Coronary artery (tissue), 2 donors: ENCODE measurements at regions not wholly inside any gene's neighbourhood (a gene's known extent, or its start where the extent isn't known, plus 50 kb on each side); places are given as distances from the start of the nearest gene placed in this dataset.

ENCODE experiments used
- DNase-seq: peaks from one replicate; pipeline ENCODE4 v3.0.0-alpha.2; 2017; ENCODE audit warnings: low spot score
- H3K27ac ChIP-seq, 2 donors: fragments of 200-600 bp; sonication (generic); one replicate each; pipeline ENCODE4 v1.5.1; 2016 to 2019
- H3K4me3 ChIP-seq: fragments of 200-600 bp; sonication (generic); 2 replicates; pipeline ENCODE4 v1.5.1; 2016; ENCODE audit warnings: mild to moderate bottlenecking, moderate library complexity
- CTCF ChIP-seq: fragments of 200-600 bp; sonication (generic); IDR thresholded peaks from one replicate; pipeline ENCODE4 v1.5.1; 2019; ENCODE audit warnings: antibody characterized with exemption

DNA sequence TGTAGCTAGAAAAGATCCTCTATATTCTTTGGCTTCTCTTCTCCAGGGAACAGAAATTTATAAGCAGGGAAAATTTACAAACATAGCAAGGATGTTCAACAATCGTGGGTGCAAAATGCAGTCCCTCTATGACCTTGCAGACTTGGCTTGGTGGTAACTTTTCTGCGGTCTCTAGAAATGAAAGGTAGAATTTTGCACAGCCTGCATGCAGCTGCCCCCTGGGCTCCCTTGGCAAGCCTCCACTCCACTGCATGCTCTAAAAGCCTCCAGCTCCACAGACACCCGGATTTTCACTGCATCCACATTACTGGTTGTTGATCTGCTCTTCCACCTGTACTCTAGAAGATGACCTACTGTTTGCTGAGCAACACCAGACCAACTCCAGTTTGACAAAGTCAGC lies 236.5 kb upstream of the EYS start:
- DNase-seq = no peak
- TF ChIP-seq CTCF = no peak
- Histone ChIP-seq H3K27ac (no peak overlapping the region), H3K4me3 (no peak overlapping the region)

DNA sequence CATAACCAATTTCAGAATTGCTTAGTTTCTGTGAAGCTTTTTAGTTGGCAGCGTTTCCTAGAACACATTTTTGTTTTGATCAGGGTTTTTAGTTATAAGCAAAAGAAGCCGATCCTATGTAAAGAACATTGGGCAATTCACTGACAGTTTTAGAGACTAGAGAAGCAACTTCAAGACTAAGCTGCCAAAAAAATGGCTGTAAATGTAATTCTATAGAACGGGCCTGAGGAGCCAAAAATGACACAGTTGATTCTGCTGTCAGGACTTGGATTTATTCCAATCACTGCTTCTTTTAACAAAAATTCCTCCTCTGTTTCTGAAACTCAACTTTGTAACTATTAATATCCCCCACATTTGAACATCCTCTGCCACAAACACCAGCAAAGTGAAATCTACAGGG lies 236.0 kb upstream of the EYS start:
- no peak overlapping the region for H3K27ac ChIP-seq
- no peak overlapping the region for H3K4me3 ChIP-seq
- no peak for DNase-seq
- TF ChIP-seq CTCF = no peak

- TF ChIP-seq CTCF = no peak
- Histone ChIP-seq H3K4me3 (no peak overlapping the region), H3K27ac (no peak overlapping the region)
- DNase-seq = no peak
Measured at GRCh38 chr6:65938000-65938399, 231.0 kb upstream of the EYS start.

- Histone ChIP-seq H3K4me3 (no peak overlapping the region), H3K27ac (no peak overlapping the region)
- no peak for DNase-seq
- no peak for TF ChIP-seq CTCF
Measured at GRCh38 chr6:65935412-65935811, 228.4 kb upstream of the EYS start.

DNA sequence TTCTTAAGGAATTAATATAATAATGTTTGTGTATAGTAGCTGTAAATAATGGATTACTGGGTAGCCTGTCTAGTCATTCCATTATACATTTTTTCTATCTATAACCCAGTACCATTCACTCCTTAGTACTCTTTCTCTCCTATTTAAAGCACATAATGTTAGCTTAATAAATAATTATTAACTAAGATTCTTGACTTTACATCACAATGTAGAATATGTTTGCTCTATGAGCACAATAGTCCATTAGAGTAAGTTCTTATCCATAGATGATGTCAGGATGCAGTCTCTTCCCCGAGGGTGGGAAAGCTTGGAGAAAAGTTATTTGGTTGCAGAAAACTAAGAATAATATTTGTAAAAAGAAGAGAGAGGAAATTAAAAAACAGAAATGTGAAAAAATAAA lies 226.4 kb upstream of the EYS start:
- Histone ChIP-seq H3K27ac (no peak overlapping the region), H3K4me3 (no peak overlapping the region)
- no peak for DNase-seq
- TF ChIP-seq CTCF = no peak

- H3K4me3 ChIP-seq = no peak overlapping the region
- H3K27ac ChIP-seq = no peak overlapping the region
- TF ChIP-seq CTCF = no peak
- DNase-seq = no peak
Measured at GRCh38 chr6:65927141-65927540, 220.1 kb upstream of the EYS start.

- no peak for TF ChIP-seq CTCF
- no peak for DNase-seq
Measured at GRCh38 chr6:65924411-65924810, 217.4 kb upstream of the EYS start.

More at GRCh38 chr6:65924411-65924810, 217.4 kb upstream of the EYS start:
- no peak overlapping the region for H3K27ac ChIP-seq
- H3K4me3 ChIP-seq = no peak overlapping the region
